ENCODE measurements at regions not wholly inside any gene's neighbourhood (a gene's known extent, or its start where the extent isn't known, plus 50 kb on each side); places are given as distances from the start of the nearest gene placed in this dataset.

- peak; percentile 45 for DNase-seq
Observed at GRCh38 chr17:77637818-77638575, 320.5 kb upstream of the TNRC6C start.

- DNase-seq, result no peak
Observed at GRCh38 chr17:77640252-77640651, 318.3 kb upstream of the TNRC6C start.

DNA sequence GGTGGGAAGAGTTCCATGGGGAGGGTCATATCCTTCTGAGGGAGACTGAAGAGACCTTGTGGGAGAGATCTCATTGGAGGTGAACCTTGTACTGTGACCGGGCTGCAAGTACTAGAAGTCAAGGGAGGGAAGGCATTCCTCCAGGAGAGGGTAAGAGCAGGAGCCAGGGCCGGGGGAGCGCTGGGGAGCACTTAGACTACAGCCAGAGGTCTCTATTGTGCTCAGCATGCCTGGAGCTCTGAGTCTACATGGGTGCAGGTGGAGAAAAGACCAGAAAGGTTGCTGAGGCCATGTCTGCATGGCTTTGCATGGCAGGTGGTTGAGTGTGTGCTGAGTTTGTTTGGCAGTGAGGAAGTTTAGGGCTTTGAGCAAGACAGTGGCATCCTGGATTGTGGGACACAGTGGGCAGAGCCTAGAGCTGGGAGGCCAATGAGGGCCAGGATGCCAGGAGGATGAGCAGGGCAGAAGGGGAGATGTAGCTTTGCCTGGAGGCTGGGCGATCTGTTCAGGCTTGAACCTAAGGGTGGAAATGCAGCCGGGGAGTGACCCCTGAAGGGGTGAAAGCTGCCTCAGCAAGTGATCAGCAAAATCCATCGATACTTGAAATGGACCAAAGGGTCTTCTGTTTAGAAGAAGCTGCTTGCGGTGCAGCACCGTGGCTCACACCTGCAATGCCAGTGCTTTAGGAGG, 317.4 kb upstream of the TNRC6C start:
- DNase-seq, result no peak

- no peak for DNase-seq
Observed at GRCh38 chr17:77641718-77642117, 316.8 kb upstream of the TNRC6C start.

GRCh38 chr17:77644181-77645071, 314.1 kb upstream of the TNRC6C start:
- DNase-seq, result no peak

DNA sequence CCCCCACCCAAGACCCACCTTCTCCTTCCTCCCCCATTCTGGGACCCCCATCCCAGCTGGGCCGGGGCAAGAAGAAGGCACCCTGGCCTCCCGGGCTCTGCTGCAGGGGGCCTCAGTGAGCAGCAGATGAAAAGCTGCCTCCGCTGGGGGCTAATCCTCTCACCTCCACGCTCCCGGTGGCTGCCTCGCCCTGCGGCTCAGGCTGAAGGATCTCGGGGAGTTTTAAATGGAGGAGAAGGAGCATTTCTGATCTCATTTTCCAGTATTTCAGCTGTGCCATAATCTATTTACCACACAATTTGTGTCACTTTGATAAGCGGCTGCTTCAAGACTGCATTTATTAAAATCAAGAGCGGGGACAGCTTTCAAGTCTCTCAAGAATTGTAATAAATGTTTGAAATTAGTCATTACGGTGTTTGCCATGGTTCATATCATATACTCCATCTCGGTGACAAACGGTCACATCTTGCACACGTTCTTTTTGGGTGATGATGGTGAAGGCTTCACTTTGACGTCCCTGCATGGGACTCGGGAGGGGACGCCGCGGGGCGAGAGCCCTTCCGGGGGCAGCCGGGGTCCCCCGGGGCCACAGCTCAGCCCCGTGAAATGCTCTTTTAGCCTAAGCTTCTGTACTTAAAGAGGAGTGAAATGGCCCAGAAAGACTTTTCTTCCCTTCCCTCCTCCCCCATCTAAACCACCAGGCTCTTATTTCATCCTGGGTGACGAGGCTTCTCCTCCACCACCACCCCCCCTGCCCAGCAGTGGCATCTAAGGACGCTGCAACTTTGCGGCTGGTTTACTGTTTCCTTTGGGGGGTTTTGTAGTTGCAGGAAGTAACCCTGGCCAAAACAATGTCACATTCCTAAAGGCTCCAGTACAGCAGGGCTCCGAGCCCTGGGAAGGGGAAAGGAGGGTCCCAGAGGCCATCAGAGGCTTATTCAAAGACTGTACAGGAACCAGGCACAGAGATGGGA, 313.1 kb upstream of the TNRC6C start:
- DNase-seq, result peak; percentile 35

DNA sequence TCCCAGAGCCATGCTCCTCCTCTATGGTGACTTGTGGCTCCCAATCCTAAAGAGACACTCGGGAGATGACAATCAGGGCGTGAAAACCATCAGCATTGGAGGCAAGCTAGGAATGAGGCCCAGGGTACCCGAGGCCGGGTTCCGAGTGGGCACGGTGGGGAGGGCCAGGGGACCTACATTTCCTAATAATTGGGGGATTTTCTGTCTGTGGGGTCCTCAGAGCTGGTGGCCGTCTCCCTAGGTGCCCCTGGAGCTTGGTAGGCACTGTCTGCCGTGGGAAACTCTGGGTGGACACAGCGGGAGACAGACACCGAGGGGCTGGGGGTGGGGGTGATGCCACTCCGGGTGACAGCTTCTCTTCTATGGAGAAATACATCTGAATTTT, 312.5 kb upstream of the TNRC6C start:
- no peak for DNase-seq

DNA sequence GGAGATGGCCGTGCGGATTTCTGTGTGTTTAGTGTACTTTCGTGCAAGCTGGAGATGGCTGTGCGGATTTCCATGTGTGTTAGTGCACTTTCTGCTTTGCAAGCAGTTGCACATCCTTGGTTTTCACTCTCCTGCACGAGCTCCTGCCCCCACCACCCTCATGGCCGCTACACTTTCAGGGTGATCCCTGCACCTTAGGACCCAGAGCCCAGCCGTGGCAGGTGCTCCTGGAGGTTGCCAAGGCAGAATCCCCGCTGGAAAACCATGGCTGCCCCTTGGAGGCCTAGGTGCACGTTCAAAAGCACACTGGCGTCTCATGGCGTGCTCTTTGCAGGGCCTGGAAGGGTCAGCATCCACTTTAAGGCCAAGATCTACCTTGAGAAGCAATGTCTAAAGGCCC, 311.0 kb upstream of the TNRC6C start:
- DNase-seq, result no peak

GRCh38 chr17:77649717-77650211, 308.7 kb upstream of the TNRC6C start:
- no peak for DNase-seq

- DNase-seq, result no peak
Observed at GRCh38 chr17:77651988-77652387, 306.5 kb upstream of the TNRC6C start.

GRCh38 chr17:77654296-77654695, 304.2 kb upstream of the TNRC6C start:
- no peak for DNase-seq

GRCh38 chr17:77654850-77655249, 303.7 kb upstream of the TNRC6C start:
- no peak for DNase-seq

GRCh38 chr17:77656054-77656453, 302.4 kb upstream of the TNRC6C start:
- DNase-seq, result no peak

DNA sequence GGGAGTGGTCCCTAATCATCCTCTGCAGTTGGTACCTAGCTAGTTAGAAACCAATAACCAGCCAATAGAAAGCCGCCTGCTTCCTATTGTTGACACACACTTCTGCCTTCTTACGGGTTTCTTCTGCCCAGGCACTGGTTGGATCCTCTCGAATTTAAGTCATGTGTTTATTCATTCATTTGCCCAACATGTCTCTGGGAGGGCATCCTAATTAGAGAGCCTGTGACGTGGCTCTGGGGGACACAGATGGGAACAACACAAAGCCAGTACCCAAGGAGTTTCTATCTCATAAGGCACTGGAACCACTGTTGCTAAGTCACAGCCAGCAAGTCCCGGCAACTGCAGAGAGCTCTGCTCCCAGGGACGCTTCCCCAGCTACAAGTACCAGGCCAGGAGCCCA, 300.7 kb upstream of the TNRC6C start:
- DNase-seq, result no peak

DNA sequence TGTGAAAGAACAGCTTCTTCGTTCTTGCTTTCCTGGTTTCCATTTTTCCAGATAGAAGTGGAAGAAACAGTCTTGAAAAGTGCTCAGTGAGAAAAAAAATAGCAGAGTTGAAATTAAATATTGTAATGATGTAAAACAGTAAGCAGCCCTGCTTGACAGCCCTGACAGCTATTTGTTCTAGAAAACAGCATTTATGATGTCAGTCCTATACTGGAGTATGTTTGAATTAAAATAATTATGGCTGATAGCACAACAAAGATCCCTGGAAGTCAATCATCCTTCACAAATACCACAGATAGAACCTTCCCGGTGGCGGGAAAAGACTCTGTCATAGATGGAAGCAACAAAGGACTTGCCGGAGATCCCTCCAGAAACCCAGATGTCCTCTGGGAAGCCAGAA, 298.0 kb upstream of the TNRC6C start:
- DNase-seq, result no peak

DNA sequence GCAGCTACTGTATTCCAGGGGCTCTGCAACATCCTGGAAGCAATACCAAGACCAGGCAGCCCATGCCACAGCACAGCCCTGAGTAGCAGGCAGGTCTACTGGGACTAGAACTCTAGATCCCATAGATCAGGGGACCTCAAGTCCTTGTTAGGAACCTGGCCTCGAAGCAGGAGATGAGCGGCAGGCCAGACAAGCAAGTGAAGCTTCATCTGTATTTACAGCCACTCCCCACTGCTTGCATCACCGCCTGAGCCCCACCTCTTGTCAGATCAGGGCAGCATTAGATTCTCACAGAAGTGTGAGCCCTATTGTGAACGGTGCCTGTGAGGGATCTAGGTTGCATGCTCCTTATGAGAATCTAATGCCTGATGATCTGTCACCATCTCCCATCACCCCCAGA, 295.7 kb upstream of the TNRC6C start:
- DNase-seq, result no peak

GRCh38 chr17:77664097-77664729, 294.3 kb upstream of the TNRC6C start:
- DNase-seq, result no peak

- no peak for DNase-seq
Observed at GRCh38 chr17:77665833-77666232, 292.7 kb upstream of the TNRC6C start.

DNA sequence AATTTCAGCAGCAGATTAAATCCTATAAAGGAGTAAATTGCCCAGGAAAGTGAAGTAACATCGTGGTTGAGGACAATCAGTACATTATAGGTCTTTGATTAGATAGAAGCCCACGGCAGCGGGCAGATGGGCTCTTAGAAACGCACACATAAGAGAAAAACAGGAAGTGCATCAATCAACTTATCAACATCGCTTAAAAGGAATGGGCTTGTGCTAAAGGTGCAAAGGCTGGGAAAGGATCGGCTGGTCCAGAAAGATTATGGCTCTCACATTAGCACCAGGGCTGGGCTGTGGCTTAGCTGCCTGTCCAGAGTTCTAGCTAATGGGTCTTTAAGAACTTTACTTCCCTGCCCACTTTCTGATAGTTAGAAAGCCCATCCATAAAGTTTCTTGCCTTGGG, 292.0 kb upstream of the TNRC6C start:
- DNase-seq, result no peak

DNA sequence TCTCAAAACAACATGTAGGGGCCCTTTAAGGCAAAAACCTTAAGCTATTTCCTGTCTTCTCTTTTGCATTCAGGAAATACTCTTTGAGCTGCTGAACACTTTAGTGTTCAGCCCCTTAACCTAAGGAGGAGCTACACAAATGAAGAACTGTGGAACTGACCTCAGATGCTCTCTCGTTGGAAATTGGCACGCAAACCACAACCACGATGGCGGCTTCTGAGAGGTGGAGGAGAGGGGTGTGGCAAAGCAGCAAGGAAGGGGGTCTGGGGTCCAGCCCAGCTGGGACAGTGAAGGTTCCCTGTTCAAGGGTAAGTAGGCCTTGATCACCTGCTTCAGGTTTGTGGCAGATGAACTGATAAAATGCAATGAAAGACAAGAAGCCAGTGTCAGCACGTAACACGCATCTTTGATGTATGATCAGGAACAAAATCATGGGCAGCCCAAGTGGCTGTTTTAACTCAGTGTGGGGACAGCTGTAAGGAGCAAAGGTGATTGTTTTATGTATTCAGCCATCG, 291.6 kb upstream of the TNRC6C start:
- DNase-seq, result no peak

- DNase-seq, result no peak
Observed at GRCh38 chr17:77667478-77667877, 291.0 kb upstream of the TNRC6C start.

Data from right hindlimb (tissue), 1 donor.